GM12878 (cell line): ENCODE measurements at regions not wholly inside any gene's neighbourhood (a gene's known extent, or its start where the extent isn't known, plus 50 kb on each side); places are given as distances from the start of the nearest gene placed in this dataset.
"Not testable (repeated sequence)": the region's sequence is repeated elsewhere in the genome, so short reads cannot be mapped to it uniquely, and the experiment has no call there.

Experiments used
- NRF1 ChIP-seq: conservative IDR thresholded peaks from 2 replicates; pipeline ENCODE4 v1.6.1; 2011; ENCODE audit warnings: mild to moderate bottlenecking, low read depth, low read length, improper control_type of control experiment
- POLR2A ChIP-seq: IDR thresholded peaks from 2 replicates; pipeline ENCODE4 v1.6.1; 2011; ENCODE audit warnings: low read depth, mild to moderate bottlenecking, low read length
- TCF12 ChIP-seq: IDR thresholded peaks from 2 replicates; pipeline ENCODE4 v1.6.1; 2011; ENCODE audit warnings: low read depth, mild to moderate bottlenecking, low read length
- TF ChIP-seq, protein P1 (sequence below): fragments of 450-650 bp; IDR thresholded peaks from 2 replicates; pipeline ENCODE4 v1.6.1; 2016; ENCODE audit warnings: mild to moderate bottlenecking
- TF ChIP-seq, protein P2 (sequence below), 3 experiments: IDR thresholded peaks in 2 of 3; conservative IDR thresholded peaks in 1 of 3; 2 replicates each; pipeline ENCODE4 v1.5.1; 2011; ENCODE audit warnings: low read depth in 3 of 3, low read length in 3 of 3, mild to moderate bottlenecking in 3 of 3, control low read depth in 2 of 3, moderate library complexity in 2 of 3, inconsistent platforms in 1 of 3, mixed read lengths in 1 of 3; ENCODE audit not compliant: control insufficient read depth in 2 of 3, insufficient read depth in 1 of 3; ENCODE audit errors: extremely low read depth in 1 of 3

DNA sequence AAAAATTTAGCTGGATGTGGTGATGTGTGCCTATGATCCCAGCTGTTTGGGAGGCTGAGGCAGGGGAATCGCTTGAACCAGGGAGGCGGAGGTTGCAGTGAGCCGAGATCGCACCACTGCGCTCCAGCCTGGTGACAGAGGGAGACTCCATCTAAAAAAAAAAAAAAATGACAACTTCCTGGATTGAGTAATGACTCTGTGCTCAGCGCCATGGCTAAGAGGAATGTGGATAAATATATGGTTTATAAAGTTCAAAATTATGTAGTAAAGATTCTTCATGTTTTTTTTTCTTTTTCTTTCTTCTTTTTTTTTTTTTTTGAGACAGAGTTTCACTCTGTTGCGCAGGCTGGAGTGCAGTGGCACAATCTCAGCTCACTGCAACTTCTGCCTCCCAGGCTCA lies 75.4 kb upstream of the FLT1 start:
- TF ChIP-seq, protein P1, sequence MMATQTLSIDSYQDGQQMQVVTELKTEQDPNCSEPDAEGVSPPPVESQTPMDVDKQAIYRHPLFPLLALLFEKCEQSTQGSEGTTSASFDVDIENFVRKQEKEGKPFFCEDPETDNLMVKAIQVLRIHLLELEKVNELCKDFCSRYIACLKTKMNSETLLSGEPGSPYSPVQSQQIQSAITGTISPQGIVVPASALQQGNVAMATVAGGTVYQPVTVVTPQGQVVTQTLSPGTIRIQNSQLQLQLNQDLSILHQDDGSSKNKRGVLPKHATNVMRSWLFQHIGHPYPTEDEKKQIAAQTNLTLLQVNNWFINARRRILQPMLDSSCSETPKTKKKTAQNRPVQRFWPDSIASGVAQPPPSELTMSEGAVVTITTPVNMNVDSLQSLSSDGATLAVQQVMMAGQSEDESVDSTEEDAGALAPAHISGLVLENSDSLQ = not testable (repeated sequence)
- not testable (repeated sequence) for TF ChIP-seq TCF12, NRF1, POLR2A
- TF ChIP-seq, protein P2, sequence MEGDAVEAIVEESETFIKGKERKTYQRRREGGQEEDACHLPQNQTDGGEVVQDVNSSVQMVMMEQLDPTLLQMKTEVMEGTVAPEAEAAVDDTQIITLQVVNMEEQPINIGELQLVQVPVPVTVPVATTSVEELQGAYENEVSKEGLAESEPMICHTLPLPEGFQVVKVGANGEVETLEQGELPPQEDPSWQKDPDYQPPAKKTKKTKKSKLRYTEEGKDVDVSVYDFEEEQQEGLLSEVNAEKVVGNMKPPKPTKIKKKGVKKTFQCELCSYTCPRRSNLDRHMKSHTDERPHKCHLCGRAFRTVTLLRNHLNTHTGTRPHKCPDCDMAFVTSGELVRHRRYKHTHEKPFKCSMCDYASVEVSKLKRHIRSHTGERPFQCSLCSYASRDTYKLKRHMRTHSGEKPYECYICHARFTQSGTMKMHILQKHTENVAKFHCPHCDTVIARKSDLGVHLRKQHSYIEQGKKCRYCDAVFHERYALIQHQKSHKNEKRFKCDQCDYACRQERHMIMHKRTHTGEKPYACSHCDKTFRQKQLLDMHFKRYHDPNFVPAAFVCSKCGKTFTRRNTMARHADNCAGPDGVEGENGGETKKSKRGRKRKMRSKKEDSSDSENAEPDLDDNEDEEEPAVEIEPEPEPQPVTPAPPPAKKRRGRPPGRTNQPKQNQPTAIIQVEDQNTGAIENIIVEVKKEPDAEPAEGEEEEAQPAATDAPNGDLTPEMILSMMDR (IDR thresholded peaks at IDR 0.05 in 2 of 3, conservative IDR thresholded peaks at IDR 0.05 in 1 of 3; ENCODE audit: control insufficient read depth in 2 of 3, extremely low read depth in 1 of 3, insufficient read depth in 1 of 3, low read depth in 3 of 3, low read length in 3 of 3) = not testable (repeated sequence)
